Hematopoietic multipotent progenitor cell treated with erythropoietin and hydrocortisone succinate and interleukin-3 and kit ligand, for 8 days (in vitro differentiated cells): ENCODE measurements at regions not wholly inside any gene's neighbourhood (a gene's known extent, or its start where the extent isn't known, plus 50 kb on each side); places are given as distances from the start of the nearest gene placed in this dataset.
"Not testable (repeated sequence)": the region's sequence is repeated elsewhere in the genome, so short reads cannot be mapped to it uniquely, and the experiment has no call there.

ENCODE experiments used
- DNase-seq: peaks from one replicate; pipeline ENCODE4 v3.0.0-alpha.2; 2015

DNA sequence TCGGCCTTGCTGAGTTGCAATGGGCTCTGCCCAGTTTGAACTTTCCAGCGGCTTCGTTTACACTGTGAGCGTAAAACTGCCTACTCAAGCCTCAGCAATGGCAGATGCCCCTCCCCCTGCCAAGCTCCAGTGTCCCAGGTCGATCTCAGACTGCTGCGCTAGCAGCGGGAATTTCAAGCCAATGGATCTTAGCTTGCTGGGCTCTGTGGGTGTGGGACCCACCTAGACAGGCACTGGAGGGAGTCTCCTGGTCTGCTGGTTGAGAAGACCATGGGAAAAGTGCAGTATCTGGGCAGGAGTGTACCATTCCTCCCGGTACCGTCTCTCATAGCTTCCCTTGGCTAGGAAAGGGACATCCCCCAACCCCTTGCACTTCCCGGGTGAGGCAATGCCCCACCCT lies 88.2 kb downstream of the KLHL28 start:
- no peak for DNase-seq

- no peak for DNase-seq
Observed at GRCh38 chr14:44866770-44867169, 95.0 kb downstream of the KLHL28 start.

DNA sequence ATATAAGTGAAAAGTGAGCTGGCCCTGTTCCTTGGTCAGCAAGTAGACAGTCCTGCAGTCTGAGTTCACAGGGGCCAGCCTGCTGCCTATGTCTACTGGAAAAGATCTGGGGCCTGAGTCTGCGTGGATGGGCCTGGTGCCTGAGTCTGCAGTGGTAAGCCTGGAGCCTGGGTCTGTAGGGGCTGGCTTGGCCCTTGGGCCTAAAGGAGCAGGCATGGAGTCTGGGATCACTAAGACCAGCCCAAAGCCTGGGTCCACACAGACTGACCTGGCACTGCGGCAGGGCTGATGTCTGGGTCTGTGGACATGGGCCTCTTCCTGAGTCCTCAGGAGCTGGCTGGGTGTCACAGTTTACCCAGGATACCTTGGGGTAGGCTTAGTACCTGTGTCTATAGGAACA lies 95.4 kb downstream of the KLHL28 start:
- no peak for DNase-seq

GRCh38 chr14:44863271-44863670 lies 98.5 kb downstream of the KLHL28 start:
- DNase-seq = no peak

DNA sequence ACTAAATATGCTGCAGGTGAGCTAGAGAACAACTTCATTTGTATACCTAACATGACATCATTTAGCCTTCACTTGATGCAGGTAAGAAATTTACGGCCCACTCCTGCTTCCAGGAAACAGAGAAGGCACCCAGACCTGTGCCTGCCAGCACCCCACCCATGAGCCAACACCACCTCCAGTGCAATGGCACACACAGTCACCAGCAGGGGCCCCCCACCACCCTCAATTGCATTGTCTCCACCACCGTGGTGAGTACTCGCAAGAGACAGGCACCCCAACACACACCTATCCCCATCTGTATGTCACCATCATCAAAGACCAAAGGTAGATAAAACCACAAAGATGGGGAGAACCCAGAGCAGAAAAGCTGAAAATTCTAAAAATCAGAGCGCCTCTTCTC lies 107.6 kb downstream of the KLHL28 start:
- DNase-seq = no peak

DNA sequence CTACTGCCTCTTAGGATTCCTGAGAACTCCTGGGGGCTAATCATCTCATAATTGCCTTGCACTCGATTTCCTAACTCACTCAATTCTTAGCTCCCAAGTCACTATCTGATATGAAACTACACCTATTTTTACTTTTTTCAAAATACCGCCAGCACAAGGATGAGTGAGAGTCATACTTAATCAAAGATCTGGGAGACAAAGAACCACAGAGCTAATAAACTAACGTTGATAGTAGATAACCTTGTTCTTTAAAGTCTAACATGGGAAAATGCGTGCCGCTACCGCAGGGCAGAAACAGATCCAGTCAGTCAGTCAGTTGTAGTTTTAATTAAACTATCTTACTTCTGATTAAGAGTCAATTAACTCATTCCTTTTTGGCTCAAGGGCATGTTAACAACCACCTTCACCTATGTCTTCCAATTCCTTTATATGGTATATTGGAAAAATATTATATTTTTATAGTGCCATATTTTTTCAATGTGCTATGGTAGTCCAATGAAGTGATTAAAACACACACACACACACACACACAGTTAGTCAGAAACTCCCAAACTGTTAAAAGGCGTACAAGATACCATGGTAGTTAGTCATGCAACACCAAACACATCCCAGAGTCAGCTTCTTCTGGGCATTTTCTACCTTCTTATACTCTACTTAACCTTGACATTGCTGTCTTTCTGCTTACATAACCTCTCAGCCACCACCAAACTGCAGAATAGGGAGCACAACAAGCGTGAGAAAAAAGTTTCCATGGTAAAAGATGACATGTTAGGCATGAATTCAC lies 114.0 kb downstream of the KLHL28 start:
- no peak for DNase-seq

- peak; percentile 55 for DNase-seq
Observed at GRCh38 chr14:44846232-44846824, 115.4 kb downstream of the KLHL28 start.

DNA sequence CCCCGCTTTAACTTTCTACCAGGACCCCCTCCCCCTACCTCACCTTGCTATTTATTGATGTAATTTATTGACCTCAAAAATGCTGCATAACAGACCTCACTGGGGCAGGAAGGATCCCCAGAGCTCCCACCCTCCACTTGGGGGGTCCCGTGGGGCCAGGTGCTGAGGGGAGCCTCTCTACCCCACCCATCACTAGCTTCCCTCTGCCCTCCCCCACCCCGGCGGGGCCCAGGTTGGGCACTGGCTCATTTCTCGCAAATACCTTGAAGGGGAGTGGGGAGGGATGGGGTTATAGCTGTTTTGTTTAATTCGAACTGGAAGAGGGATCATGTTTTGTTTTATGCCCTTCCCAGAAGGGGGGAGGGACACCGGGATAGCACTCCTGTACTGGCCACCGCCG lies 125.8 kb downstream of the KLHL28 start:
- not testable (repeated sequence) for DNase-seq

DNA sequence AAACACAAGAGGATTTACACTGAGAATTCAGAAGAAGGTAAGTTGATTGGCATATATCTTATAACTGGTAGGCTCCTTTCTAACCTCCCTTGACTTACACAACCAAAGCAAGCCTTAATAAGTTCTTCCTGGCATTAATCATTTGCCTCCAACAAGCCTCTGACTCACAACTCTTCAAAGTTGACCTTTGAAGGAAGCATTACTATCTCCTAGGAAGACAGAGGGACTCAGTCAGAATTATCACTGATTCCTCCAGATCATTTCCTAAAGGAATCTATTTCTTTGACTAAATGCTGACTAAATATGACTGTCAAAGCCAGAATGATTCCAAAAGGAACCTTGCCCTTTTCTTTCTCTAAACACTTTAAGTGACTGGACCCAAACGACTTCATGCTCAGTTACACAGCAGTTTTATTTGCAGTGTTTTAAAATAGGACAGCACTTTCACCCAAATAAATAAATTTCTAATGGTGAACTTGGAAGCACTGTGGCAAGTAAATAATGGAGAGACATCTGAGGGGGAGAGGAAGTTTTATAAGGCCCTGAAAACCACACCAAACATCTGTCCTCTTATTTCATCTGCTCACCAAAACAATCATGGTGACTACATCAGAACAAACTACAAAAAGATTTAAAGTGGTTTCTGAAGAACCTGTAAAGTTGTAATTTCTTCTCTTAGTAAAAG lies 128.2 kb downstream of the KLHL28 start:
- no peak for DNase-seq

- DNase-seq = no peak
Observed at GRCh38 chr14:44830371-44830770, 131.4 kb downstream of the KLHL28 start.

GRCh38 chr14:44829021-44829420 lies 132.7 kb downstream of the KLHL28 start:
- no peak for DNase-seq

- no peak for DNase-seq
Observed at GRCh38 chr14:44828023-44828422, 133.7 kb downstream of the KLHL28 start.

GRCh38 chr14:44820230-44820964 lies 141.3 kb downstream of the KLHL28 start:
- DNase-seq = no peak

DNA sequence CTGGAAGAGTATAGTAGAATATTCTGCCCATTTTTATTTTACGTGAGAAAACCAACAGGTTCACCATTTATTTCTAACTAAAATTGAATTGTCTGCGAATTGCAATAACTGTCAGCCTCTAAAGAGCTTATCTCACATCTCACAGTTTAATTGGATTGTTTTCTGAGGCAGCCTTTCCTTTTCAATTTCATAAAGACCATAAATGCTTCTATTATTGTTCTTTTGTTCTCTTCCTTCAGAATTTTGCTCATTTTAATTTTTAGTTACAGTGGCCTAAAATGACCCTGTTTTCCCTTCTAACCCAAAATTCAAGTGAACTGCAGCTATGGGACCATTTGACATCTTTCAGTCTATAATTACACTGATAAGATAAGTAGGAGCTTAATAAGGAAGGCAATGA lies 147.6 kb downstream of the KLHL28 start:
- no peak for DNase-seq

DNA sequence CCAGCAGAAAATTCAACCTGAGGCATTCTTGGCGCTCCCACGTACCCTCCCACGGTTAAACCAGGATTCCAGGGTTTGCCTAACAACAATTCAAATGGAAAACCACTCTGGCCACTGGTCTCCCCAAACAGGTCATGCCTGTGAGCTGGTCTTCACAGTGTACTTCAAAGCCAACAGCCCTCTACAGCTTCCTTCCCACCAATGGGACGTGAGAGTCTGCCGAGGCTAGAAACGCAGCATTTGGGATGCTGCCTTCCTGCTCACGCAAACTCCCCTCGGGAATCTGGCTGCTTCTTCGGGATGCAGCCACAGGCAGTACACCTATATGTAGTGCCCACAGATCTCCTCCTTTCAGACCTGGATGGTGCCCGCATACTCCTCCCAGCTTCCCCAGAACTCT lies 149.1 kb downstream of the KLHL28 start:
- no peak for DNase-seq

DNA sequence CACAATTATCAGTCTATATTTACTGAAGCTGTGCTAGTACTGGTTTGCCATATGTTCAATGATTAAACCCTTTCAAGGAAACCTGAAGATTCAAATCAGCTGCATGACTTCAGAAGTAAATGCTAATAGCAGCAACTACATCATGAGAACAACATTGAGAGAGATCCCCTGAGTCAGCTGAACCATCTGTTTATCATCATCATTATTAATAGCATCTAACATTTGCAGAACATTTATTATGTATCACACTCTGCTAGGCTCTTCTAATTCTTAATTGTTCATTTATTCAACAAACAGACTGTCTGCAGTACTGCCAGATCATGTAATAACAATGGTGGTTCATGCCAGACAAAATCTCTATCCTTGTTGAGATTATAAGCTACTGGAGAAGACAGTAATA lies 157.4 kb downstream of the KLHL28 start:
- no peak for DNase-seq

- peak; percentile 60 for DNase-seq
Observed at GRCh38 chr14:44803239-44803905, 158.4 kb downstream of the KLHL28 start.

DNA sequence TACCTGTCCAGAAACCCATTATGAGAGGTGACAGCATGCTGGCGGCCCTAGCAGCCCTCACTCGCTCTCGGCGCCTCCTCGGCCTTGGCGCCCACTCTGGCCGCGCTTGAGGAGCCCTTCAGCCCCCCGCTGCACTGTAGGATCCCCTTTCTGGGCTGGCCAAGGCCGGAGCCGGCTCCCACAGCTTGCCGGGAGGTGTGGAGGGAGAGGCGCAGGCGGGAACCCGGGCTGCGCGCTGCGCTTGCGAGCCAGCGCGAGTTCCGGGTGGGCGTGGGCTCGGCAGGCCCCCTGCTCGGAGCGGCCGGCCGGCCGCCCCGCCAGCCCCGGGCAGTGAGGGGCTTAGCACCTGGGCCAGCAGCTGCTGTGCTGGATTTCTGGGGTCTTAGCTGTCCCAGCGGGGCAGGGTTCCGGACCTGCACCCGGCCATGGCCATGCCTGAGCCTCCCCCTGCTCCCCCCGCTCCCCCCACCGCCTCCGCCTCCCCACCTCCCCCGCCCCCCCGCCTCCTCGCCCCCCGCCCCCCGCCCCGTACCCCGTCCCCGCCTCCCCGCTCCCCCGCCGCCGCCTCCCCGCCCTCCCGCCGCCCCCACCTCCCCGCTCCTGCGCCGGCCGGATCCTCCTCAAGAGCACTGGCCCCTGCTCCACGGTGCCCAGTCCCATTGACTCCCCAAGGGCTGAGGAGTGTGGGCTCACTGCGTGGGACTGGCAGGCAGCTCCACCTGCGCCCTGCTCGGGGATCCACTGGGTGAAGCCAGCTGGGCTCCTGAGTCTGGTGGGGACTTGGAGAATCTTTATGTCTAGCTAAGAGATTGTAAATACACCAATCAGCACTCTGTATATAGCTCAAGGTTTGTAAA lies 163.1 kb downstream of the KLHL28 start:
- DNase-seq = no peak

- no peak for DNase-seq
Observed at GRCh38 chr14:44795725-44796124, 166.0 kb downstream of the KLHL28 start.

- no peak for DNase-seq
Observed at GRCh38 chr14:44791730-44792129, 170.0 kb downstream of the KLHL28 start.

- DNase-seq = no peak
Observed at GRCh38 chr14:44788612-44789011, 173.1 kb downstream of the KLHL28 start.

DNA sequence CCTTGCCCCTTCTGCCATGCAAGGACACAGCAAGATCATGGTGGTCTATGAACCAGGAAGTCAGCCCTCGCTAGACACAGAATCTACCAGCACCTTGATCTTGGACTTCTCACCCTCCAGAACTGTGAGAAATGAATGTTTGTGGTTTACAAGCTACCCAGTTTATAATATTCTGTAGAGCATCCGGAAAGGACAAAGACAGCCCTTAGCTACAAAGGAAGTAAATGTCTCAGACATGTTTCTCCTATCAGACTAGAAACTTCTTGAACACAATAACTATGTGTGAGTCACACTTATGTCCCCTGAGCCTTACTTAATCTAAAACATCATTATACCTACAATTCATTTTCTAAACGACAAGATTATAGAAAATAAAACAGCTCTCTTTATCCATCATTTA lies 176.7 kb downstream of the KLHL28 start:
- DNase-seq = no peak
